ENCODE measurements at regions not wholly inside any gene's neighbourhood (a gene's known extent, or its start where the extent isn't known, plus 50 kb on each side); places are given as distances from the start of the nearest gene placed in this dataset.

DNA sequence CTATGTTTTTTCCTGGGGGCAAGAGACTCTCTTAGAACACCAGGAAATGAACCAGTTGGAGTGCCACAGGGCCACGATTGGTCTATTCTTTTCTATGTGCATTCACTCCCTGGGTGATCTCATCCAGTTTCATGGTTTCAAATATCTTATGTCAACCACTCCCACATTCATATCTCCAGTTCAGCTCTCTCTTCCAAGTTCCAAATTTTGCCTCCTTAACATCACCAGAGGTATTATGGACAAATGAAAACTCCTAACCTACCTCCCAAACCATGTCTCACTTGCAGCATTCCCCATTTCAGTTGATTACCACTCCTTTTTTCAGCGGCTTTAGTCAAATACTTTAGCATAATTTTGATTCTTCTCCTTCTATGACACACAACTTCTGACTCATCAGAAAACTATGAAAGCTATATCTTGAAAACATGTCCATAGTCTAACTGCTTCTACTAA is 203.1 kb upstream of the SEMA6D start:
- RAD21 ChIA-PET (ENCODE audit: low non-redundant PET in 1 of 2, low total read pairs in 2 of 2, uncharacterized antibody in 2 of 2, unreplicated experiment in 2 of 2) = no interaction called here
- Histone ChIP-seq H3K27me3 (ENCODE audit: insufficient read depth, low read length) (no peaks in the 10 kb centered on the region), H3K9ac (ENCODE audit: low read length) (no peak overlapping the region), H3K27ac (ENCODE audit: low read depth, low read length) (no peak overlapping the region), H3K9me3 (ENCODE audit: control insufficient read depth in 1 of 2, insufficient read depth in 1 of 2, low read depth in 1 of 2, low read length in 2 of 2) (peaks cover 14 to 38% of the 10 kb centered on the region in 2 experiments; a peak in 2 of 4 replicates), H3K79me2 (ENCODE audit: insufficient read depth, low read length) (no peaks in the 10 kb centered on the region), H2AFZ (ENCODE audit: low read depth, low read length, poor library complexity, severe bottlenecking) (no peak overlapping the region), H3K9me2 (ENCODE audit: insufficient read depth) (no peaks in the 10 kb centered on the region), H3K4me2 (ENCODE audit: low read length) (no peak overlapping the region), H3K36me3 (ENCODE audit: control insufficient read depth in 1 of 2, insufficient read depth in 2 of 2, low read length in 2 of 2) (no peaks in the 10 kb centered on the region), H4K20me1 (ENCODE audit: insufficient read depth) (no peaks in the 10 kb centered on the region), H3K4me1 (ENCODE audit: control insufficient read depth in 1 of 2, insufficient read depth in 2 of 2, low read length in 2 of 2) (no peaks in the 10 kb centered on the region), H3K4me3 (replicated peaks in 1 of 2; ENCODE audit: low read depth in 1 of 2, low read length in 2 of 2) (no peak overlapping the region)
- no peak for ATAC-seq
- POLR2A ChIA-PET = no interaction called here
- no peak for DNase-seq (ENCODE audit: low read depth, low spot score)
- intact Hi-C loops (cut with micrococcal nuclease) = no loop called here
- BruUV-seq (replicated peaks) = no TSS peak
- CTCF ChIA-PET = no interaction called here
- TF ChIP-seq ZFX (IDR thresholded peaks at IDR 0.05) = no peak
- no peak for TF ChIP-seq SRF (IDR thresholded peaks at IDR 0.05; ENCODE audit: low read depth)
- no peak for TF ChIP-seq EZH2 (IDR thresholded peaks at IDR 0.05)
- TF ChIP-seq MAX (IDR thresholded peaks at IDR 0.05) = no peak
- no peak for TF ChIP-seq POLR2AphosphoS5 (IDR thresholded peaks at IDR 0.05; ENCODE audit: low read depth, low read length)
- no peak for TF ChIP-seq ELF1 (IDR thresholded peaks at IDR 0.05; ENCODE audit: borderline replicate concordance, low read depth)

DNA sequence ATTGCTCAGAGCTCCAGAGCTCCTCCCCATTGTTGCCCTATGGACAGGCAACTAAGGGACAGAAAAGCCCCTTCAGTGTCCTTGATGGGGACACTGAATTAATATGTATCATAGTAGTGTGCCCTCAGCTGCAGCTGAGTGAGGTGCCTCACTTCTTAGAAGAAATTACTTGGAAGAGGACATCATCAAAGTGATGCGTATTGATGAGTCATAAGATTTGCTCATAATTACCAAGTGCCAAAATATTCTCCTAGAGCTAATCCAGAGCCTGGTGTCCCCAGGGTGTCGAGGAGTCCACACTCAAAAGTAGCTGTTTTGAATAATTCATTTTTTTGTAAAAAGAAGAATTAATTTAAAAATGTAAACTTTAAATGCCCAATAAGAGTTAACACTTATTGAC is 200.7 kb upstream of the SEMA6D start:
- TF ChIP-seq, protein P1, sequence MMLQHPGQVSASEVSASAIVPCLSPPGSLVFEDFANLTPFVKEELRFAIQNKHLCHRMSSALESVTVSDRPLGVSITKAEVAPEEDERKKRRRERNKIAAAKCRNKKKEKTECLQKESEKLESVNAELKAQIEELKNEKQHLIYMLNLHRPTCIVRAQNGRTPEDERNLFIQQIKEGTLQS (IDR thresholded peaks at IDR 0.05) = no peak
- no peak for TF ChIP-seq EZH2 (IDR thresholded peaks at IDR 0.05)
- TF ChIP-seq CTCF (IDR thresholded peaks at IDR 0.05 in 2 of 3, conservative IDR thresholded peaks at IDR 0.05 in 1 of 3; ENCODE audit: borderline replicate concordance in 1 of 3, insufficient read depth in 1 of 3, low read depth in 2 of 3, low read length in 2 of 3) = no peak
- TF ChIP-seq TCF7L2 (IDR thresholded peaks at IDR 0.05; ENCODE audit: borderline replicate concordance, extremely low read depth, insufficient read depth, insufficient read length) = no peak
- no peak for TF ChIP-seq JUND (IDR thresholded peaks at IDR 0.05)
- POLR2A ChIA-PET = no interaction called here
- DNase-seq (ENCODE audit: low read depth, low spot score) (no peak), ATAC-seq (no peak)
- no peak overlapping the region for H3K4me3 ChIP-seq (replicated peaks in 1 of 2; ENCODE audit: low read depth in 1 of 2, low read length in 2 of 2)
- BruUV-seq (replicated peaks) = no TSS peak
- no peaks in the 10 kb centered on the region for H3K36me3 ChIP-seq (ENCODE audit: control insufficient read depth in 1 of 2, insufficient read depth in 2 of 2, low read length in 2 of 2)
- intact Hi-C loops (cut with micrococcal nuclease) = no loop called here
- no peaks in the 10 kb centered on the region for H3K9me2 ChIP-seq (ENCODE audit: insufficient read depth)
- H3K9ac ChIP-seq (ENCODE audit: low read length) = no peak overlapping the region
- H3K27ac ChIP-seq (ENCODE audit: low read depth, low read length) = no peak overlapping the region
- H3K4me1 ChIP-seq (ENCODE audit: control insufficient read depth in 1 of 2, insufficient read depth in 2 of 2, low read length in 2 of 2) = no peaks in the 10 kb centered on the region
- RAD21 ChIA-PET (ENCODE audit: low non-redundant PET in 1 of 2, low total read pairs in 2 of 2, uncharacterized antibody in 2 of 2, unreplicated experiment in 2 of 2) = no interaction called here
- CTCF ChIA-PET = no interaction called here
- H3K9me3 ChIP-seq (ENCODE audit: control insufficient read depth in 1 of 2, insufficient read depth in 1 of 2, low read depth in 1 of 2, low read length in 2 of 2) = peaks cover 9 to 34% of the 10 kb centered on the region in 2 experiments; a peak in 3 of 4 replicates
- H4K20me1 ChIP-seq (ENCODE audit: insufficient read depth) = no peaks in the 10 kb centered on the region
- no peak overlapping the region for H2AFZ ChIP-seq (ENCODE audit: low read depth, low read length, poor library complexity, severe bottlenecking)
- no peaks in the 10 kb centered on the region for H3K27me3 ChIP-seq (ENCODE audit: insufficient read depth, low read length)
- H3K79me2 ChIP-seq (ENCODE audit: insufficient read depth, low read length) = no peaks in the 10 kb centered on the region
- H3K4me2 ChIP-seq (ENCODE audit: low read length) = no peak overlapping the region

All from HCT116 (cell line).